Choroid plexus epithelial cell (primary cell): ENCODE measurements at regions not wholly inside any gene's neighbourhood (a gene's known extent, or its start where the extent isn't known, plus 50 kb on each side); places are given as distances from the start of the nearest gene placed in this dataset.

Experiments used
- DNase-seq: peaks from one replicate; pipeline ENCODE4 v3.0.0-alpha.2; 2010; ENCODE audit warnings: low read depth
- H3K4me3 ChIP-seq: 2 replicates; pipeline ENCODE4 v1.5.1; 2011; ENCODE audit warnings: low read depth, mild to moderate bottlenecking, control low read depth, low read length, moderate library complexity
- TF ChIP-seq, protein P1 (sequence below): conservative IDR thresholded peaks from 2 replicates; pipeline ENCODE4 v1.5.1; 2011; ENCODE audit warnings: low read depth, mild to moderate bottlenecking, control low read depth, inconsistent platforms, low read length, moderate library complexity

DNA sequence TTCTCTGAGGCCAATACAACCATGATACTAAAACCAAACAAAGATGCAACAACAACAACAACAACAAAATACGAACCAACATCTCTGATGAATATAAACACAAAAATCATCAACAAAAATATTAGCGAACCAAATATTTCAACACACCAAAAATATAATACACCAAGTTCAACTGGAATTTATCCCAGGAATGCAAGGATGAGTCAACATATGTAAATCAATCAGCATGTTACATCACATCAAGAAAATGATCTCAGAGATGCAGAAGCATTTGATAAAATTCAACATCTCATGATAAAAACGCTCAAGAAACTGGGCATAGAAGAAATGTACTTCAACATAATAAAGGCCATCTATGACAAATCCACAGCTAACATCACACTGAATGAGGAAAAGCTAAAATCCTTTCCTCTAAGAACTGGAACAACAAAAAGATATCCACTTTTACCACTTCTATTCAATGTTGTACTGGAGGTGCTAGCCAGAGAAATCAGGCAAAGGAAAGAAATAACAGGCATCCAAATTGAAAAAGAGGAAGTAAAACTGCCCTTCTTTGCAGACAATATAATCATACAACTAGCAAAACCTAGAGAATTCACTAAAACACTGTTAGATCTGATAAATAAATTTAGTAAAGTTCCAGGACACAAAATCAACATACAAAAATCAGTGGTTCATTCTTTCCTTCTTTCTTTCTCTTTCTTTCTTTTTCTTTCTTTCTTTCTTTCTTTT, 2448.7 kb upstream of the PCDH20 start:
- H3K4me3 ChIP-seq, result no peak overlapping the region
- TF ChIP-seq, protein P1, sequence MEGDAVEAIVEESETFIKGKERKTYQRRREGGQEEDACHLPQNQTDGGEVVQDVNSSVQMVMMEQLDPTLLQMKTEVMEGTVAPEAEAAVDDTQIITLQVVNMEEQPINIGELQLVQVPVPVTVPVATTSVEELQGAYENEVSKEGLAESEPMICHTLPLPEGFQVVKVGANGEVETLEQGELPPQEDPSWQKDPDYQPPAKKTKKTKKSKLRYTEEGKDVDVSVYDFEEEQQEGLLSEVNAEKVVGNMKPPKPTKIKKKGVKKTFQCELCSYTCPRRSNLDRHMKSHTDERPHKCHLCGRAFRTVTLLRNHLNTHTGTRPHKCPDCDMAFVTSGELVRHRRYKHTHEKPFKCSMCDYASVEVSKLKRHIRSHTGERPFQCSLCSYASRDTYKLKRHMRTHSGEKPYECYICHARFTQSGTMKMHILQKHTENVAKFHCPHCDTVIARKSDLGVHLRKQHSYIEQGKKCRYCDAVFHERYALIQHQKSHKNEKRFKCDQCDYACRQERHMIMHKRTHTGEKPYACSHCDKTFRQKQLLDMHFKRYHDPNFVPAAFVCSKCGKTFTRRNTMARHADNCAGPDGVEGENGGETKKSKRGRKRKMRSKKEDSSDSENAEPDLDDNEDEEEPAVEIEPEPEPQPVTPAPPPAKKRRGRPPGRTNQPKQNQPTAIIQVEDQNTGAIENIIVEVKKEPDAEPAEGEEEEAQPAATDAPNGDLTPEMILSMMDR, result no peak
- peak; percentile 73 for DNase-seq

DNA sequence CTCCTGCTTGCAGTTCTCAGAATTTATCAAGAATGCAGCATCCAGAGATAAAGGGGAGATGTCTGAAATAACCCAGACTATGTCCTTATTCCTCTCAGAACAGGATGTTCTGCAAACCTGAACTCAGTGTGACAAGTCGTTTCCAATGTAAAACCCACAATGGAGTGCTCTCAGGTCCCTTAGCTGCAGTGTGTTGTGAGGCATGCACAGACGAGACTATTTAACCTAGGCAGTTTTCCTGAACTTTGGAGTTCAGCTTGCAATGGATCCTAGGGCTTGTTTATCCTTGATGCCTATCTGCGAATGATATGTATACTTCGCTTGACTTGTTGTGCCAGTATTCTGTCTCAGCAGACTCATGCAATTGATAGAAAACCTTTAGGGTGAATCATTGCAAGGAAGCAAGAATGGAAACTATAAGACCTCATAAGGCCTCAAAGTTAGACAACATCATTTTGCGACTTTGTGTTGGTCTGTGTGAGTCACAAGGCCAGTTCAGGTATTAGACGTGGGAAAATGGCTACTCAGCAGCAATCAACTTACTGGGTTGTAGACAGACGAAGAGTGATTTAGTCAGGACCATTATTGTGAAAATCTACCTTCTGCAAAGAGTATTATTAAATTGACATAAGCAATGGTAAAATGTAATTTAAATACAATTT, 2439.9 kb upstream of the PCDH20 start:
- DNase-seq, result peak; percentile 63
- TF ChIP-seq, protein P1, result no peak
- no peak overlapping the region for H3K4me3 ChIP-seq

DNA sequence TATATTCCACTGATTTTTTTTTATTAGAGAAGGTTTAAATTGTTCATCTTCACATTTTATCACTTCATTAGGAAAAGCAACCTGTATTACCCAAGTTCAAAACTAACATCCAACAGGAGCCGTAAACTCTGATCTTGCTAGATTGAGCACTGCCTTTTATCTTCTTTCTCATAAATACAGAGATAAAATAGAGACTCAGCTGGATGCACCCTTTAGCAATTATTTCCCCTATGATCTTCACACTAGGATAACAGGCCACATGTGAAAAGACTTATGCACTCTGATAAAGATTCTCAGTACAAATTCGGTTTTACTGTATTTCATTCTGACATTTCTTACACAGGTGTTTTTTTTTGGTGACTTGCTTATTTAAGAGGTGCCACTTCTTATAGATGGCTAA, 2438.2 kb upstream of the PCDH20 start:
- no peak overlapping the region for H3K4me3 ChIP-seq
- no peak for DNase-seq
- TF ChIP-seq, protein P1, result no peak

DNA sequence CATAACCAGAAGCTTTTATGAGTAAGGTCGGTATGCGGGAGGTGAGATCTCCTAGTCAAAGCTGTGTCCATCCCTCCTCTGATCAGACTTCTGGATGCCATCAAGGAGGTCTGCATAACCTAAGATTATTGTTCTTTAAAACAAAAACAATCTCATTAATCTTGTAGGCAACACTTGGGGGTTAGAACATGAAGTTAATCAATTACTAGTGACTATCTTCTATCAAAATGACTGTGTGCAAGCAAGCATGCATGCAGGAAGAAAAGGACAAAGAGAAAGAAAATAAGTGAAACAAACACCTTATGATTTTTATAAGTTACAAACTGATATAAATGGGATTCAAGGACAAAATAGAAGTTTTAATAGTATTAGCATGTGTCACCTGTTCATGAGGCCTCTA, 2435.9 kb upstream of the PCDH20 start:
- no peak for DNase-seq
- no peak overlapping the region for H3K4me3 ChIP-seq
- TF ChIP-seq, protein P1, result no peak

DNA sequence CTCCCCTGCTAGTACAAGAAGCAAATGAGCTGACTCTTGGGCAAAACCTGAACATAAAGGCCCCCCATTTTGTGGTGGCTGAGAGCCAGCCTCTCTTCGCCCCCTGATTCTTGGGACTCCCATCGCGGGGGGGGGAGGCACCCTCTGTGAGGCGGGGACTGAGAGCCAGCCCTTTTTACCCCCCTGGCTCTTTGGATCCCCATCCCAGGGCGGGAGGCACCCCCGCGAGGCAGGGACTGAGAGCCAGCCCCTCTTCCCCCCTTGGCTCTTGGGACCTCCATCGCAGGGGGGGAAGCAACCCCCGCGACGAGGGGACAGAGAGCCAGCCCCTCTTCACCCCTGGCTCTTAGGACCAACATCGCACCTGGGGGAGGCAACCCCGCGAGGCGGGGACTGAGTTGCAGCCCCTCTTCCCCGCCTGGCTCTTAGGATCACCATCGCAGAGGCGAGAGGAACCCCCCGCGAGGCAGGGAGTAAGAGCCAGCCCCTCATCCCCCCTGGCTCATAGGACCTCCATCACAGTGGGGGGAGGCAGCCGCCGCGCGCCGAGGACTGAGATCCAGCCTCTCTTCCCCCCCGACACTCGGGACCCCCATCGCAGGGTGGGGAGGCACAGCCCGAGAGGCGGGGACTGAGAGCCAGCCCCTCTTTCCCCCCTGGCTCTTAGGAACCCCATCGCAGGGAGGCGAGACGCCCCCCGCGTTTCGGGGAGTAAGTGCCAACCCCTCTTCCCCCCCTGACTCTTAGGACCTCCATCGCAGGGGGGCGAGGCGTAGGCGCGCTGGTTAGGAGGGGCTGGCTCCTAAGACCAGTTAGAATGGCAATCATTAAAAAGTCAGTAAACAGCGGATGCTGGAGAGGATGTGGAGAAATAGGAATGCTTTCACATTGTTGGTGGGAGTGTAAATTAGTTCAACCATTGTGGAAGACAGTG, 2428.4 kb upstream of the PCDH20 start:
- H3K4me3 ChIP-seq, result no peak overlapping the region
- no peak for DNase-seq
- TF ChIP-seq, protein P1, result no peak

DNA sequence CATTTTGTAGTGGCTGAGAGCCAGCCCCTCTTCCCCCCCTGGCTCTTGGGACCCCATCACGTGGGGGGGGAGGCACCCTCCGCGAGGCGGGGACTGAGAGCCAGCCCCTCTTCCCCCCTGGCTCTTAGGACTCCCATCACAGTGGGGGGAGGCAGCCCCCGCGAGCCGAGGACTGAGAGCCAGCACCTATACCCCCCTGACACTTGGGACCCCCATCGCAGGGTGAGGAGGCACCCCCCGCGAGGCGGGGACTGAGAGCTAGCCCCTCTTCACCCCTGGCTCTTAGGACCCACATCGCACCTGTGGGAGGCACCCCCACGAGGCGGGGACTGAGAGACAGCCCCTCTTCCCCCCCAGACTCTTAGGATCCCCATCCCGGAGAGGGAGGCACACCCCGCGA, 2426.5 kb upstream of the PCDH20 start:
- DNase-seq, result no peak
- no peak overlapping the region for H3K4me3 ChIP-seq
- TF ChIP-seq, protein P1, result no peak
